Liver (tissue), 7 donors: ENCODE measurements at regions not wholly inside any gene's neighbourhood (a gene's known extent, or its start where the extent isn't known, plus 50 kb on each side); places are given as distances from the start of the nearest gene placed in this dataset.

ENCODE experiments used
- DNase-seq: peaks from one replicate; pipeline ENCODE4 v3.0.0-alpha.2; 2017; ENCODE audit warnings: low spot score
- H3K27ac ChIP-seq, 2 donors: one replicate each; pipeline ENCODE4 v1.7.0; 2013; ENCODE audit warnings: inconsistent platforms in 2 of 2, low read length in 2 of 2, control low read depth in 1 of 2, low read depth in 1 of 2, mild to moderate bottlenecking in 1 of 2
- H3K27me3 ChIP-seq, 4 donors: one replicate each; pipeline versions ENCODE4 v1.6.1 to v1.7.0; 2013; ENCODE audit warnings: low read length in 3 of 4, inconsistent platforms in 1 of 4, mild to moderate bottlenecking in 1 of 4, moderate library complexity in 1 of 4; ENCODE audit not compliant: control insufficient read depth in 4 of 4, insufficient read depth in 4 of 4
- H3K36me3 ChIP-seq, 4 donors: one replicate each; pipeline versions ENCODE4 v1.6.1 to v1.7.0; 2013; ENCODE audit warnings: low read length in 3 of 4, mild to moderate bottlenecking in 3 of 4, low read depth in 1 of 4, moderate library complexity in 1 of 4; ENCODE audit not compliant: control insufficient read depth in 4 of 4, insufficient read depth in 3 of 4
- H3K4me1 ChIP-seq, 4 donors: one replicate each; pipeline versions ENCODE4 v1.6.1 to v1.7.0; 2013; ENCODE audit warnings: low read length in 3 of 4, mild to moderate bottlenecking in 3 of 4, moderate library complexity in 1 of 4; ENCODE audit not compliant: control insufficient read depth in 4 of 4, insufficient read depth in 4 of 4
- H3K4me3 ChIP-seq, 3 donors: one replicate each; pipeline versions ENCODE4 v1.6.1 to v1.7.0; 2013; ENCODE audit warnings: low read length in 3 of 3, control low read depth in 1 of 3, low read depth in 1 of 3, mild to moderate bottlenecking in 1 of 3
- H3K9ac ChIP-seq, 2 donors: one replicate each; pipeline ENCODE4 v1.7.0; 2013; ENCODE audit warnings: low read length in 2 of 2, mild to moderate bottlenecking in 2 of 2, moderate library complexity in 2 of 2, control low read depth in 1 of 2, low read depth in 1 of 2
- H3K9me3 ChIP-seq, 4 donors: one replicate each; pipeline versions ENCODE4 v1.6.1 to v1.7.0; 2013; ENCODE audit warnings: low read length in 3 of 4; ENCODE audit not compliant: control insufficient read depth in 4 of 4
- ATF3 ChIP-seq: IDR thresholded peaks from 2 replicates; pipeline ENCODE4 v1.6.1; 2016; ENCODE audit warnings: antibody characterized with exemption
- EGR1 ChIP-seq, 2 donors: IDR thresholded peaks; 2 replicates each; pipeline ENCODE4 v1.6.1; 2016 to 2018; ENCODE audit warnings: antibody characterized with exemption in 2 of 2, low read depth in 2 of 2
- FOXA2 ChIP-seq: IDR thresholded peaks from 2 replicates; pipeline ENCODE4 v1.6.1; 2016; ENCODE audit warnings: antibody characterized with exemption
- NR2F2 ChIP-seq: IDR thresholded peaks from 2 replicates; pipeline ENCODE4 v1.6.1; 2016; ENCODE audit warnings: antibody characterized with exemption
- REST ChIP-seq: IDR thresholded peaks from 2 replicates; pipeline ENCODE4 v1.6.1; 2016; ENCODE audit warnings: antibody characterized with exemption, mild to moderate bottlenecking
- RXRA ChIP-seq, 2 donors: IDR thresholded peaks; 2 replicates each; pipeline ENCODE4 v1.6.1; 2017 to 2018; ENCODE audit warnings: antibody characterized with exemption in 2 of 2, mild to moderate bottlenecking in 1 of 2
- SP1 ChIP-seq: IDR thresholded peaks from 2 replicates; pipeline ENCODE4 v1.6.1; 2018; ENCODE audit warnings: antibody characterized with exemption, mild to moderate bottlenecking
- YY1 ChIP-seq: IDR thresholded peaks from 2 replicates; pipeline ENCODE4 v1.6.1; 2016; ENCODE audit warnings: antibody characterized with exemption, mild to moderate bottlenecking
- ZBTB33 ChIP-seq: IDR thresholded peaks from 2 replicates; pipeline ENCODE4 v1.6.1; 2016; ENCODE audit warnings: antibody characterized with exemption
- WGBS: extraction: QIAGEN DNeasy Blood & Tissue Kit; methylation state at CpG from one replicate; pipeline ENCODE4 v1.1.7; 2013; 5-methylcytosine and 5-hydroxymethylcytosine counted together
- donor health status: healthy.
- donor health status: healthy.
- donor health status: healthy.
- donor health status: healthy.

GRCh38 chr6:148081076-148081475, 261.6 kb upstream of the SASH1 start:
- Histone ChIP-seq H3K4me1 (peaks cover 0 to 10% (median 8%) of the 10 kb centered on the region in 4 donors), H3K9me3 (no peaks in the 10 kb centered on the region), H3K9ac (no peak overlapping the region), H3K36me3 (no peaks in the 10 kb centered on the region), H3K27ac (no peak overlapping the region), H3K27me3 (no peaks in the 10 kb centered on the region), H3K4me3 (no peak overlapping the region)
- no peak for TF ChIP-seq YY1
- 91% methylated on average over 7 of the region's 7 CpGs for WGBS
- DNase-seq: no peak

GRCh38 chr6:148082044-148082443, 260.6 kb upstream of the SASH1 start:
- peak overlapping the region; percentile 14 to 51 for H3K27ac ChIP-seq
- TF ChIP-seq REST: no peak
- peak; percentile 88 to 91 for TF ChIP-seq RXRA (IDR thresholded peaks at IDR 0.05)
- no peak for TF ChIP-seq ATF3
- no peak for TF ChIP-seq EGR1 (IDR thresholded peaks at IDR 0.05; ENCODE audit: low read depth in 2 of 2)
- TF ChIP-seq NR2F2: peak; percentile 76
- no peak for TF ChIP-seq ZBTB33
- TF ChIP-seq SP1: peak; percentile 27
- no peaks in the 10 kb centered on the region for H3K27me3 ChIP-seq
- H3K4me1 ChIP-seq: peaks cover 0 to 15% (median 10%) of the 10 kb centered on the region in 4 donors
- H3K4me3 ChIP-seq: no peak overlapping the region
- H3K36me3 ChIP-seq: no peaks in the 10 kb centered on the region
- WGBS: 22% methylated on average over 2 of the region's 2 CpGs
- no peaks in the 10 kb centered on the region for H3K9me3 ChIP-seq
- no peak for DNase-seq
- no peak overlapping the region for H3K9ac ChIP-seq

- no peaks in the 10 kb centered on the region for H3K36me3 ChIP-seq
- no peaks in the 10 kb centered on the region for H3K27me3 ChIP-seq
- peak overlapping the region; percentile 14 to 51 for H3K27ac ChIP-seq
- no peak overlapping the region for H3K9ac ChIP-seq
- no peak for DNase-seq
- peaks cover 0 to 15% (median 10%) of the 10 kb centered on the region in 4 donors for H3K4me1 ChIP-seq
- WGBS: 77% methylated on average over 2 of the region's 2 CpGs
- no peak overlapping the region for H3K4me3 ChIP-seq
- TF ChIP-seq SP1: no peak
- TF ChIP-seq FOXA2: no peak
- TF ChIP-seq ZBTB33: no peak
- no peak for TF ChIP-seq ATF3
- no peaks in the 10 kb centered on the region for H3K9me3 ChIP-seq
These were observed 259.9 kb upstream of the SASH1 start for GRCh38 chr6:148082696-148083095.
